Fibroblast of lung (primary cell): ENCODE measurements at regions not wholly inside any gene's neighbourhood (a gene's known extent, or its start where the extent isn't known, plus 50 kb on each side); places are given as distances from the start of the nearest gene placed in this dataset.
A peak's percentile ranks its signal among the peaks of the same experiment; 100 is the strongest.

Experiments used
- DNase-seq, 2 donors: peaks; one replicate each; pipeline versions ENCODE4 v3.0.0 to v3.0.0-alpha.2; 2010; ENCODE audit warnings: low read depth in 2 of 2
- H2AFZ ChIP-seq: 2 replicates; pipeline ENCODE4 v1.5.1; 2012; ENCODE audit warnings: low read length, control low read depth, inconsistent platforms
- H3K27ac ChIP-seq: 2 replicates; pipeline ENCODE4 v1.5.1; 2011; ENCODE audit warnings: low read length, control low read depth; ENCODE audit not compliant: insufficient read depth
- H3K27me3 ChIP-seq: 2 replicates; pipeline ENCODE4 v1.5.1; 2011; ENCODE audit warnings: mild to moderate bottlenecking, low read length; ENCODE audit not compliant: control insufficient read depth, insufficient read depth
- H3K36me3 ChIP-seq: 2 replicates; pipeline ENCODE4 v1.5.1; 2011; ENCODE audit warnings: low read length; ENCODE audit not compliant: control insufficient read depth, insufficient read depth
- H3K4me1 ChIP-seq: 2 replicates; pipeline ENCODE4 v1.5.1; 2011; ENCODE audit warnings: low read length; ENCODE audit not compliant: control insufficient read depth, insufficient read depth; ENCODE audit errors: extremely low read depth
- H3K4me2 ChIP-seq: 2 replicates; pipeline ENCODE4 v1.5.1; 2011; ENCODE audit warnings: low read length, control low read depth; ENCODE audit not compliant: insufficient read depth; ENCODE audit errors: extremely low read depth
- H3K4me3 ChIP-seq, 4 experiments: fragments of 200-600 bp in 1 of 4; sonication (generic) in 1 of 4; replicated peaks in 1 of 4; 2 replicates each; pipeline ENCODE4 v1.5.1; 2011 to 2016; ENCODE audit warnings: low read length in 4 of 4, low read depth in 3 of 4, mild to moderate bottlenecking in 3 of 4, control low read depth in 2 of 4, inconsistent platforms in 1 of 4, mixed read lengths in 1 of 4; ENCODE audit not compliant: insufficient read depth in 1 of 4; ENCODE audit errors: control extremely low read depth in 1 of 4
- H3K79me2 ChIP-seq: 2 replicates; pipeline ENCODE4 v1.5.1; 2012; ENCODE audit warnings: mild to moderate bottlenecking, low read length, inconsistent platforms; ENCODE audit not compliant: control insufficient read depth, insufficient read depth
- H3K9ac ChIP-seq: 2 replicates; pipeline ENCODE4 v1.5.1; 2011; ENCODE audit warnings: mild to moderate bottlenecking, low read length, control low read depth; ENCODE audit not compliant: insufficient read depth
- H3K9me3 ChIP-seq: 2 replicates; pipeline ENCODE4 v1.5.1; 2012; ENCODE audit warnings: low read depth, low read length; ENCODE audit not compliant: control insufficient read depth, insufficient read depth
- H4K20me1 ChIP-seq: 2 replicates; pipeline ENCODE4 v1.5.1; 2011; ENCODE audit warnings: low read length; ENCODE audit not compliant: control insufficient read depth, insufficient read depth; ENCODE audit errors: extremely low read depth
- CTCF ChIP-seq, 2 donors: IDR thresholded peaks in 1 of 2; conservative IDR thresholded peaks in 1 of 2; 1 replicate in 1 of 2; 2 replicates in 1 of 2; pipeline ENCODE4 v1.5.1; 2011 to 2012; ENCODE audit warnings: low read length in 2 of 2, control low read depth in 1 of 2, inconsistent platforms in 1 of 2, low read depth in 1 of 2, mild to moderate bottlenecking in 1 of 2
- EZH2 ChIP-seq: IDR thresholded peaks from 2 replicates; pipeline ENCODE4 v1.5.1; 2012; ENCODE audit warnings: low read length, control low read depth, mild to moderate bottlenecking; ENCODE audit errors: missing control alignments

- TF ChIP-seq CTCF (conservative IDR thresholded peaks at IDR 0.05 in 1 of 2, IDR thresholded peaks at IDR 0.05 in 1 of 2; ENCODE audit: low read depth in 1 of 2, low read length in 2 of 2) (no peak), EZH2 (no peak)
- H3K27me3 ChIP-seq, result no peaks in the 10 kb centered on the region
- H3K4me3 ChIP-seq, result no peak overlapping the region
- H3K9me3 ChIP-seq, result no peaks in the 10 kb centered on the region
- H3K79me2 ChIP-seq, result no peaks in the 10 kb centered on the region
- no peaks in the 10 kb centered on the region for H4K20me1 ChIP-seq
- no peak overlapping the region for H3K9ac ChIP-seq
- H2AFZ ChIP-seq, result no peak overlapping the region
- H3K27ac ChIP-seq, result no peak overlapping the region
- no peak overlapping the region for H3K4me2 ChIP-seq
- no peaks in the 10 kb centered on the region for H3K4me1 ChIP-seq
- peak in 1 of 2 donors; percentile 7 for DNase-seq
- no peaks in the 10 kb centered on the region for H3K36me3 ChIP-seq
These were observed 314.7 kb upstream of the SORL1-AS1 start for GRCh38 chr11:121767433-121767832.

GRCh38 chr11:121766991-121767390 lies 314.2 kb upstream of the SORL1-AS1 start:
- H3K27me3 ChIP-seq, result no peaks in the 10 kb centered on the region
- H3K4me3 ChIP-seq, result no peak overlapping the region
- peak in 1 of 2 donors; percentile 15 for DNase-seq
- H3K36me3 ChIP-seq, result no peaks in the 10 kb centered on the region
- TF ChIP-seq CTCF (conservative IDR thresholded peaks at IDR 0.05 in 1 of 2, IDR thresholded peaks at IDR 0.05 in 1 of 2; ENCODE audit: low read depth in 1 of 2, low read length in 2 of 2) (no peak), EZH2 (no peak)
- no peak overlapping the region for H2AFZ ChIP-seq
- H3K4me2 ChIP-seq, result no peak overlapping the region
- no peaks in the 10 kb centered on the region for H4K20me1 ChIP-seq
- H3K27ac ChIP-seq, result no peak overlapping the region
- no peaks in the 10 kb centered on the region for H3K9me3 ChIP-seq
- no peaks in the 10 kb centered on the region for H3K79me2 ChIP-seq
- no peaks in the 10 kb centered on the region for H3K4me1 ChIP-seq
- H3K9ac ChIP-seq, result no peak overlapping the region

GRCh38 chr11:121766166-121766565 lies 313.4 kb upstream of the SORL1-AS1 start:
- H3K27ac ChIP-seq, result no peak overlapping the region
- H3K36me3 ChIP-seq, result no peaks in the 10 kb centered on the region
- H3K79me2 ChIP-seq, result no peaks in the 10 kb centered on the region
- no peak overlapping the region for H3K4me3 ChIP-seq
- no peak overlapping the region for H2AFZ ChIP-seq
- no peak for TF ChIP-seq CTCF (conservative IDR thresholded peaks at IDR 0.05 in 1 of 2, IDR thresholded peaks at IDR 0.05 in 1 of 2; ENCODE audit: low read depth in 1 of 2, low read length in 2 of 2)
- no peak for TF ChIP-seq EZH2
- DNase-seq, result no peak
- H3K27me3 ChIP-seq, result no peaks in the 10 kb centered on the region
- H3K4me1 ChIP-seq, result no peaks in the 10 kb centered on the region
- H3K9ac ChIP-seq, result no peak overlapping the region
- H3K9me3 ChIP-seq, result no peaks in the 10 kb centered on the region
- no peaks in the 10 kb centered on the region for H4K20me1 ChIP-seq
- H3K4me2 ChIP-seq, result no peak overlapping the region
